PC-9 (cell line): ENCODE measurements at regions not wholly inside any gene's neighbourhood (a gene's known extent, or its start where the extent isn't known, plus 50 kb on each side); places are given as distances from the start of the nearest gene placed in this dataset.

Source experiments
- BruUV-seq: library from RNA; stranded (reverse); fragments of 400-500 nt; replicated peaks from 2 replicates; lab custom pipeline; 2021; lab: Mats Ljungman, UMichigan
- CTCF ChIA-PET: fragments of 300-600 bp; sonication (Branson Sonifier 250); formaldehyde crosslinking; loops from one replicate; lab custom pipeline; 2022; ENCODE audit warnings: antibody characterized with exemption; lab: Charles Lee
- POLR2A ChIA-PET: fragments of 300-600 bp; sonication (Branson Sonifier 250); formaldehyde crosslinking; loops from one replicate; lab custom pipeline; 2022; ENCODE audit warnings: antibody characterized with exemption; ENCODE audit not compliant: unreplicated experiment; lab: Charles Lee
- DNase-seq, 2 experiments: peaks; one replicate each; pipeline versions ENCODE4 v3.0.0 to v3.0.0-alpha.2; 2015 to 2022; ENCODE audit warnings: mixed read lengths in 1 of 2
- H2AFZ ChIP-seq: fragments of 200-600 bp; sonication (generic); 2 replicates; pipeline ENCODE4 v1.8.1; 2017; ENCODE audit warnings: antibody characterized with exemption
- H3F3A ChIP-seq: fragments of 200-600 bp; sonication (generic); 2 replicates; pipeline ENCODE4 v1.8.1; 2017; ENCODE audit warnings: antibody characterized with exemption, mild to moderate bottlenecking, low read depth; ENCODE audit not compliant: insufficient read depth
- H3K27ac ChIP-seq: fragments of 200-600 bp; sonication (generic); 2 replicates; pipeline ENCODE4 v1.6.1; 2016; ENCODE audit warnings: mixed run types
- H3K27me3 ChIP-seq: fragments of 200-600 bp; sonication (generic); 2 replicates; pipeline ENCODE4 v1.6.1; 2016; ENCODE audit warnings: low read depth, mixed run types; ENCODE audit not compliant: insufficient read depth
- H3K36me3 ChIP-seq: fragments of 200-600 bp; sonication (generic); 2 replicates; pipeline ENCODE4 v1.6.1; 2016; ENCODE audit warnings: low read depth, mixed run types
- H3K4me1 ChIP-seq: fragments of 200-600 bp; sonication (generic); replicated peaks from 2 replicates; pipeline ENCODE4 v1.6.1; 2016; ENCODE audit warnings: mixed run types; ENCODE audit not compliant: insufficient read depth
- H3K4me2 ChIP-seq: fragments of 200-600 bp; sonication (generic); 2 replicates; pipeline ENCODE4 v1.6.1; 2017; ENCODE audit warnings: mixed run types
- H3K4me3 ChIP-seq: fragments of 200-600 bp; sonication (generic); 2 replicates; pipeline ENCODE4 v1.6.1; 2016; ENCODE audit warnings: mixed run types
- H3K79me2 ChIP-seq: fragments of 200-600 bp; sonication (generic); 2 replicates; pipeline ENCODE4 v1.6.1; 2017; ENCODE audit warnings: low read depth, mixed run types
- H3K9me2 ChIP-seq: fragments of 200-600 bp; sonication (generic); 2 replicates; pipeline ENCODE4 v1.8.1; 2017; ENCODE audit warnings: mild to moderate bottlenecking; ENCODE audit not compliant: insufficient read depth
- H3K9me3 ChIP-seq: fragments of 200-600 bp; sonication (generic); 2 replicates; pipeline ENCODE4 v1.8.1; 2016; ENCODE audit warnings: low read depth; ENCODE audit not compliant: insufficient read depth
- H4K20me1 ChIP-seq: fragments of 200-600 bp; sonication (generic); 2 replicates; pipeline ENCODE4 v1.8.1; 2017; ENCODE audit not compliant: insufficient read depth
- CTCF ChIP-seq: fragments of 200-600 bp; sonication (generic); conservative IDR thresholded peaks from 2 replicates; pipeline ENCODE4 v1.6.1; 2017; ENCODE audit warnings: mixed run types, antibody characterized with exemption, mild to moderate bottlenecking, moderate library complexity
- EZH2 ChIP-seq: fragments of 200-600 bp; sonication (generic); IDR thresholded peaks from 2 replicates; pipeline ENCODE4 v1.8.0; 2017; ENCODE audit warnings: antibody characterized with exemption, low read depth
- intact Hi-C: fragments of 100-400 bp; cut with micrococcal nuclease; formaldehyde crosslinking; loops from one replicate; pipeline ENCODE4 v1.10.0; 2022; ENCODE audit not compliant: unreplicated experiment

- TF ChIP-seq CTCF = no peak
- TF ChIP-seq EZH2 = no peak
- no peaks in the 10 kb centered on the region for H3K9me3 ChIP-seq
- H3K4me2 ChIP-seq = no peak overlapping the region
- no peaks in the 10 kb centered on the region for H3F3A ChIP-seq
- H3K27ac ChIP-seq = no peak overlapping the region
- no peak overlapping the region for H3K4me3 ChIP-seq
- H3K9me2 ChIP-seq = no peaks in the 10 kb centered on the region
- H3K27me3 ChIP-seq = peaks cover 66% of the 10 kb centered on the region
- no peaks in the 10 kb centered on the region for H3K79me2 ChIP-seq
- no peak overlapping the region for H2AFZ ChIP-seq
- no peaks in the 10 kb centered on the region for H4K20me1 ChIP-seq
- no peak for DNase-seq
- intact Hi-C loops = no loop called here
- no peaks in the 10 kb centered on the region for H3K36me3 ChIP-seq
- POLR2A ChIA-PET = no interaction called here
- CTCF ChIA-PET = no interaction called here
- no peaks in the 10 kb centered on the region for H3K4me1 ChIP-seq
- BruUV-seq = no TSS peak
Observed at GRCh38 chr4:3689006-3689405, 77.2 kb upstream of the ADRA2C start.

GRCh38 chr4:3688018-3688998 lies 77.9 kb upstream of the ADRA2C start:
- ChIA-PET POLR2A (no interaction called here), CTCF (no interaction called here)
- no peaks in the 10 kb centered on the region for H3K9me3 ChIP-seq
- no peaks in the 10 kb centered on the region for H4K20me1 ChIP-seq
- no peak overlapping the region for H2AFZ ChIP-seq
- TF ChIP-seq EZH2 (no peak), CTCF (no peak)
- no peaks in the 10 kb centered on the region for H3F3A ChIP-seq
- H3K4me2 ChIP-seq = no peak overlapping the region
- no peaks in the 10 kb centered on the region for H3K9me2 ChIP-seq
- H3K4me3 ChIP-seq = no peak overlapping the region
- no TSS peak for BruUV-seq
- peaks cover 66% of the 10 kb centered on the region for H3K27me3 ChIP-seq
- H3K4me1 ChIP-seq = no peaks in the 10 kb centered on the region
- no peak overlapping the region for H3K27ac ChIP-seq
- no peaks in the 10 kb centered on the region for H3K79me2 ChIP-seq
- DNase-seq = no peak
- no peaks in the 10 kb centered on the region for H3K36me3 ChIP-seq
- intact Hi-C loops = no loop called here

DNA sequence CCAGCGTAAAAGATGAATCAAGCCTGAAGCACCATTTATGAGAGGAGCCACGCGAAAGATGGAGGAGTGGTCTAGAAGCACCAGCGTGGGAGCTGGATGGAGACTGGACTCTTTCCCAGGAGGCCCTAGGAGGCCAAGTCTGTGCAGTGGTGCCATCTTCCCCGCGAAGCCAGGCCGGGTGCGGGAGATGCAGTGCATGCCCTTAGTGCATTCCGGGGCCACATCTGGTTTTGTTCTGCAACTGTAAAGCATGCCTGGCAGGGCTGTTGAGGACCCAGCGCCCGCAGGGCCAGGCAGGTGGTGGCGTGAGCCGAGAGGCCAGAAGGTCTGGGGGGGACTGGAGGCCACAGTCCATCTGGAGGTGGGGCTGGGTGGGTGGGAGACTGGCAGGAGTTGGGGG lies 78.6 kb upstream of the ADRA2C start:
- no peak overlapping the region for H2AFZ ChIP-seq
- no peak for DNase-seq
- H3K9me3 ChIP-seq = no peaks in the 10 kb centered on the region
- no peak overlapping the region for H3K4me2 ChIP-seq
- no peaks in the 10 kb centered on the region for H3K79me2 ChIP-seq
- ChIA-PET POLR2A (no interaction called here), CTCF (no interaction called here)
- no peak overlapping the region for H3K27ac ChIP-seq
- no TSS peak for BruUV-seq
- peaks cover 72% of the 10 kb centered on the region for H3K27me3 ChIP-seq
- H3K4me1 ChIP-seq = no peaks in the 10 kb centered on the region
- H3K4me3 ChIP-seq = no peak overlapping the region
- H3K36me3 ChIP-seq = no peaks in the 10 kb centered on the region
- no peak for TF ChIP-seq EZH2
- TF ChIP-seq CTCF = no peak
- no peaks in the 10 kb centered on the region for H4K20me1 ChIP-seq
- no peaks in the 10 kb centered on the region for H3F3A ChIP-seq
- intact Hi-C loops = no loop called here
- no peaks in the 10 kb centered on the region for H3K9me2 ChIP-seq
